Keratinocyte (primary cell): ENCODE measurements at regions not wholly inside any gene's neighbourhood (a gene's known extent, or its start where the extent isn't known, plus 50 kb on each side); places are given as distances from the start of the nearest gene placed in this dataset.

Source experiments
- EZH2 ChIP-seq: IDR thresholded peaks from one replicate; pipeline ENCODE4 v1.6.1; 2012; ENCODE audit warnings: inconsistent platforms, mild to moderate bottlenecking, low read length, moderate library complexity
- TF ChIP-seq, protein P1 (sequence below), 3 experiments: IDR thresholded peaks in 1 of 3; conservative IDR thresholded peaks in 1 of 3; optimal IDR thresholded peaks in 1 of 3; 2 replicates in 2 of 3; 3 replicates in 1 of 3; pipeline versions ENCODE3 to v1.5.1; 2011; ENCODE audit warnings: low read length in 3 of 3, mild to moderate bottlenecking in 3 of 3, moderate library complexity in 2 of 3, control low read depth in 1 of 3, inconsistent platforms in 1 of 3; ENCODE audit not compliant: insufficient read depth in 2 of 3; ENCODE audit errors: extremely low read depth in 1 of 3

- TF ChIP-seq, protein P1, sequence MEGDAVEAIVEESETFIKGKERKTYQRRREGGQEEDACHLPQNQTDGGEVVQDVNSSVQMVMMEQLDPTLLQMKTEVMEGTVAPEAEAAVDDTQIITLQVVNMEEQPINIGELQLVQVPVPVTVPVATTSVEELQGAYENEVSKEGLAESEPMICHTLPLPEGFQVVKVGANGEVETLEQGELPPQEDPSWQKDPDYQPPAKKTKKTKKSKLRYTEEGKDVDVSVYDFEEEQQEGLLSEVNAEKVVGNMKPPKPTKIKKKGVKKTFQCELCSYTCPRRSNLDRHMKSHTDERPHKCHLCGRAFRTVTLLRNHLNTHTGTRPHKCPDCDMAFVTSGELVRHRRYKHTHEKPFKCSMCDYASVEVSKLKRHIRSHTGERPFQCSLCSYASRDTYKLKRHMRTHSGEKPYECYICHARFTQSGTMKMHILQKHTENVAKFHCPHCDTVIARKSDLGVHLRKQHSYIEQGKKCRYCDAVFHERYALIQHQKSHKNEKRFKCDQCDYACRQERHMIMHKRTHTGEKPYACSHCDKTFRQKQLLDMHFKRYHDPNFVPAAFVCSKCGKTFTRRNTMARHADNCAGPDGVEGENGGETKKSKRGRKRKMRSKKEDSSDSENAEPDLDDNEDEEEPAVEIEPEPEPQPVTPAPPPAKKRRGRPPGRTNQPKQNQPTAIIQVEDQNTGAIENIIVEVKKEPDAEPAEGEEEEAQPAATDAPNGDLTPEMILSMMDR (optimal IDR thresholded peaks at IDR 0.05 in 1 of 3, IDR thresholded peaks at IDR 0.05 in 1 of 3, conservative IDR thresholded peaks at IDR 0.05 in 1 of 3; ENCODE audit: extremely low read depth in 1 of 3, insufficient read depth in 2 of 3, low read length in 3 of 3): no peak
- no peak for TF ChIP-seq EZH2
These were observed 175.3 kb downstream of the HMHB1 start for GRCh38 chr5:143987264-143987663.
